Thyroid gland (tissue), 4 donors: ENCODE measurements at regions not wholly inside any gene's neighbourhood (a gene's known extent, or its start where the extent isn't known, plus 50 kb on each side); places are given as distances from the start of the nearest gene placed in this dataset.

ENCODE experiments used
- CTCF ChIP-seq, 6 experiments: fragments of 200-600 bp in 3 of 6; fragments of 450-650 bp in 3 of 6; sonication (generic) in 3 of 6; IDR thresholded peaks; one replicate each; pipeline ENCODE4 v1.5.1; 2016 to 2019; ENCODE audit warnings: antibody characterized with exemption in 6 of 6, mild to moderate bottlenecking in 2 of 6, inconsistent platforms in 1 of 6, moderate library complexity in 1 of 6
- POLR2A ChIP-seq, 2 donors: fragments of 450-650 bp; IDR thresholded peaks; one replicate each; pipeline ENCODE4 v1.6.1; 2017; ENCODE audit warnings: antibody characterized with exemption in 2 of 2, mild to moderate bottlenecking in 2 of 2, moderate library complexity in 1 of 2

GRCh38 chr12:111185889-111186227 lies 183.0 kb downstream of the PHETA1 start:
- TF ChIP-seq CTCF (IDR thresholded peaks at IDR 0.05) (no peak), POLR2A (IDR thresholded peaks at IDR 0.05) (no peak)
